Esophagus muscularis mucosa (tissue), 4 donors: ENCODE measurements at regions not wholly inside any gene's neighbourhood (a gene's known extent, or its start where the extent isn't known, plus 50 kb on each side); places are given as distances from the start of the nearest gene placed in this dataset.

Source experiments
- EP300 ChIP-seq: sonication (generic); formaldehyde crosslinking; IDR thresholded peaks from one replicate; pipeline ENCODE4 v1.6.1; 2017; ENCODE audit warnings: antibody characterized with exemption
- POLR2A ChIP-seq: fragments of 450-650 bp; IDR thresholded peaks from one replicate; pipeline ENCODE4 v1.6.1; 2017; ENCODE audit warnings: antibody characterized with exemption, moderate library complexity, mild to moderate bottlenecking, low read depth
- POLR2AphosphoS5 ChIP-seq, 2 donors: sonication (generic); formaldehyde crosslinking; IDR thresholded peaks; one replicate each; pipeline ENCODE4 v1.6.1; 2017; ENCODE audit warnings: antibody characterized with exemption in 2 of 2
- TF ChIP-seq, protein P1 (sequence below), 3 experiments: fragments of 200-600 bp in 2 of 3; fragments of 450-650 bp in 1 of 3; sonication (generic) in 2 of 3; IDR thresholded peaks; one replicate each; pipeline ENCODE4 v1.5.1; 2017 to 2019; ENCODE audit warnings: antibody characterized with exemption in 3 of 3, mild to moderate bottlenecking in 2 of 3, moderate library complexity in 1 of 3

GRCh38 chr3:117709108-117709507, 999.5 kb downstream of the TUSC7 start:
- TF ChIP-seq POLR2A (no peak), EP300 (no peak), POLR2AphosphoS5 (IDR thresholded peaks at IDR 0.05) (no peak)
- TF ChIP-seq, protein P1, sequence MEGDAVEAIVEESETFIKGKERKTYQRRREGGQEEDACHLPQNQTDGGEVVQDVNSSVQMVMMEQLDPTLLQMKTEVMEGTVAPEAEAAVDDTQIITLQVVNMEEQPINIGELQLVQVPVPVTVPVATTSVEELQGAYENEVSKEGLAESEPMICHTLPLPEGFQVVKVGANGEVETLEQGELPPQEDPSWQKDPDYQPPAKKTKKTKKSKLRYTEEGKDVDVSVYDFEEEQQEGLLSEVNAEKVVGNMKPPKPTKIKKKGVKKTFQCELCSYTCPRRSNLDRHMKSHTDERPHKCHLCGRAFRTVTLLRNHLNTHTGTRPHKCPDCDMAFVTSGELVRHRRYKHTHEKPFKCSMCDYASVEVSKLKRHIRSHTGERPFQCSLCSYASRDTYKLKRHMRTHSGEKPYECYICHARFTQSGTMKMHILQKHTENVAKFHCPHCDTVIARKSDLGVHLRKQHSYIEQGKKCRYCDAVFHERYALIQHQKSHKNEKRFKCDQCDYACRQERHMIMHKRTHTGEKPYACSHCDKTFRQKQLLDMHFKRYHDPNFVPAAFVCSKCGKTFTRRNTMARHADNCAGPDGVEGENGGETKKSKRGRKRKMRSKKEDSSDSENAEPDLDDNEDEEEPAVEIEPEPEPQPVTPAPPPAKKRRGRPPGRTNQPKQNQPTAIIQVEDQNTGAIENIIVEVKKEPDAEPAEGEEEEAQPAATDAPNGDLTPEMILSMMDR (IDR thresholded peaks at IDR 0.05) = no peak
